Hepatocyte (in vitro differentiated cells): ENCODE measurements at regions not wholly inside any gene's neighbourhood (a gene's known extent, or its start where the extent isn't known, plus 50 kb on each side); places are given as distances from the start of the nearest gene placed in this dataset.

ENCODE experiments used
- DNase-seq: peaks from one replicate; pipeline ENCODE4 v3.0.0-alpha.2; 2016; ENCODE audit warnings: low spot score
- H2AFZ ChIP-seq: fragments of 200-600 bp; sonication (generic); 2 replicates; pipeline ENCODE4 v1.6.0; 2016; ENCODE audit warnings: antibody characterized with exemption, mild to moderate bottlenecking
- H3K27ac ChIP-seq: fragments of 200-600 bp; sonication (generic); 2 replicates; pipeline ENCODE4 v1.5.1; 2016; ENCODE audit warnings: mild to moderate bottlenecking
- H3K27me3 ChIP-seq: fragments of 200-600 bp; sonication (generic); 2 replicates; pipeline ENCODE4 v1.6.1; 2016
- H3K36me3 ChIP-seq: fragments of 200-600 bp; sonication (generic); replicated peaks from 2 replicates; pipeline ENCODE4 v1.5.1; 2016; ENCODE audit warnings: low read depth; ENCODE audit not compliant: insufficient read depth
- H3K4me1 ChIP-seq: fragments of 200-600 bp; sonication (generic); 2 replicates; pipeline ENCODE4 v1.5.1; 2016; ENCODE audit warnings: mild to moderate bottlenecking, moderate library complexity; ENCODE audit not compliant: insufficient read depth
- H3K4me2 ChIP-seq: fragments of 200-600 bp; sonication (generic); 2 replicates; pipeline ENCODE4 v1.6.0; 2016
- H3K4me3 ChIP-seq: fragments of 200-600 bp; sonication (generic); 2 replicates; pipeline ENCODE4 v1.5.1; 2016; ENCODE audit warnings: mild to moderate bottlenecking
- H3K79me2 ChIP-seq: fragments of 200-600 bp; sonication (generic); 2 replicates; pipeline ENCODE4 v1.6.0; 2017; ENCODE audit warnings: mild to moderate bottlenecking
- H3K9me2 ChIP-seq: fragments of 200-600 bp; sonication (generic); replicated peaks from 2 replicates; pipeline ENCODE4 v1.6.0; 2017; ENCODE audit warnings: mild to moderate bottlenecking; ENCODE audit not compliant: insufficient read depth
- H3K9me3 ChIP-seq: fragments of 200-600 bp; sonication (generic); 2 replicates; pipeline ENCODE4 v1.5.1; 2016; ENCODE audit warnings: low read depth, mild to moderate bottlenecking
- H4K20me1 ChIP-seq: fragments of 200-600 bp; sonication (generic); 2 replicates; pipeline ENCODE4 v1.6.0; 2016; ENCODE audit warnings: mild to moderate bottlenecking; ENCODE audit not compliant: insufficient read depth, poor library complexity, severe bottlenecking
- CTCF ChIP-seq: fragments of 200-600 bp; sonication (generic); IDR thresholded peaks from 2 replicates; pipeline ENCODE4 v1.5.1; 2016; ENCODE audit warnings: antibody characterized with exemption, mild to moderate bottlenecking; ENCODE audit not compliant: poor library complexity
- EZH2 ChIP-seq: fragments of 200-600 bp; sonication (generic); IDR thresholded peaks from 2 replicates; pipeline ENCODE4 v1.6.1; 2016; ENCODE audit warnings: antibody characterized with exemption, mild to moderate bottlenecking, borderline replicate concordance
- EZH2phosphoT487 ChIP-seq: fragments of 200-600 bp; sonication (generic); IDR thresholded peaks from one replicate; pipeline ENCODE4 v1.6.1; 2018; ENCODE audit warnings: antibody characterized with exemption, mild to moderate bottlenecking, low read depth, moderate library complexity; ENCODE audit not compliant: unreplicated experiment, severe bottlenecking
- WGBS: methylation state at CpG from one replicate; pipeline ENCODE4 v1.1.6; 2016; ENCODE audit warnings: low lambda C conversion rate; ENCODE audit errors: missing lambda C conversion rate; 5-methylcytosine and 5-hydroxymethylcytosine counted together

- WGBS, result 89% methylated on average over 5 of the region's 5 CpGs
- Histone ChIP-seq H3K9me2 (no peaks in the 10 kb centered on the region), H3K27me3 (peaks cover 10% of the 10 kb centered on the region), H3K79me2 (no peaks in the 10 kb centered on the region), H3K36me3 (no peaks in the 10 kb centered on the region), H3K4me3 (no peak overlapping the region), H3K27ac (no peak overlapping the region), H3K4me1 (no peaks in the 10 kb centered on the region), H3K4me2 (no peak overlapping the region), H4K20me1 (no peaks in the 10 kb centered on the region), H3K9me3 (no peaks in the 10 kb centered on the region), H2AFZ (no peak overlapping the region)
- DNase-seq, result no peak
- no peak for TF ChIP-seq EZH2
- TF ChIP-seq CTCF, result no peak
- no peak for TF ChIP-seq EZH2phosphoT487
Observed at GRCh38 chr17:73944366-73944765, 259.1 kb upstream of the RPL38 start.

- no peaks in the 10 kb centered on the region for H3K36me3 ChIP-seq
- H3K4me2 ChIP-seq, result no peak overlapping the region
- no peak overlapping the region for H2AFZ ChIP-seq
- H3K9me2 ChIP-seq, result no peaks in the 10 kb centered on the region
- H3K27ac ChIP-seq, result no peak overlapping the region
- no peak overlapping the region for H3K4me3 ChIP-seq
- H3K9me3 ChIP-seq, result no peaks in the 10 kb centered on the region
- no peak for TF ChIP-seq EZH2phosphoT487
- TF ChIP-seq EZH2, result no peak
- TF ChIP-seq CTCF, result no peak
- H4K20me1 ChIP-seq, result no peaks in the 10 kb centered on the region
- 87% methylated on average over 13 of the region's 13 CpGs for WGBS
- H3K4me1 ChIP-seq, result peaks cover 9% of the 10 kb centered on the region
- DNase-seq, result no peak
- no peaks in the 10 kb centered on the region for H3K79me2 ChIP-seq
- peaks cover 21% of the 10 kb centered on the region for H3K27me3 ChIP-seq
Observed at GRCh38 chr17:73947281-73947965, 256.1 kb upstream of the RPL38 start.

GRCh38 chr17:73947966-73948355, 255.5 kb upstream of the RPL38 start:
- Histone ChIP-seq H3K27me3 (peaks cover 21% of the 10 kb centered on the region), H3K79me2 (no peaks in the 10 kb centered on the region), H4K20me1 (no peaks in the 10 kb centered on the region), H3K36me3 (no peaks in the 10 kb centered on the region), H3K9me2 (no peaks in the 10 kb centered on the region), H3K27ac (no peak overlapping the region), H3K4me1 (peaks cover 11% of the 10 kb centered on the region), H3K4me2 (no peak overlapping the region), H3K9me3 (no peaks in the 10 kb centered on the region), H3K4me3 (no peak overlapping the region), H2AFZ (no peak overlapping the region)
- no peak for DNase-seq
- 91% methylated on average over 4 of the region's 4 CpGs for WGBS
- TF ChIP-seq EZH2 (no peak), EZH2phosphoT487 (no peak), CTCF (no peak)
